ENCODE measurements at regions not wholly inside any gene's neighbourhood (a gene's known extent, or its start where the extent isn't known, plus 50 kb on each side); places are given as distances from the start of the nearest gene placed in this dataset.

- TF ChIP-seq POLR2A (IDR thresholded peaks at IDR 0.05; ENCODE audit: low read depth, low read length) (no peak), RAD21 (IDR thresholded peaks at IDR 0.05; ENCODE audit: low read length) (no peak), MAFK (IDR thresholded peaks at IDR 0.05; ENCODE audit: low read depth, low read length) (no peak), MXI1 (IDR thresholded peaks at IDR 0.05; ENCODE audit: borderline replicate concordance, low read depth, low read length) (no peak), ELK1 (IDR thresholded peaks at IDR 0.05; ENCODE audit: borderline replicate concordance, low read depth, low read length) (no peak), FOS (IDR thresholded peaks at IDR 0.05; ENCODE audit: low read depth, low read length) (no peak), CEBPB (IDR thresholded peaks at IDR 0.05; ENCODE audit: low read depth, low read length) (no peak), CHD1 (IDR thresholded peaks at IDR 0.05; ENCODE audit: low read depth, low read length) (no peak), MAZ (IDR thresholded peaks at IDR 0.05; ENCODE audit: borderline replicate concordance, low read depth, low read length) (no peak), BHLHE40 (IDR thresholded peaks at IDR 0.05; ENCODE audit: low read depth, low read length) (no peak), SMC3 (IDR thresholded peaks at IDR 0.05; ENCODE audit: low read depth, low read length) (no peak)
- TF ChIP-seq, protein P1, sequence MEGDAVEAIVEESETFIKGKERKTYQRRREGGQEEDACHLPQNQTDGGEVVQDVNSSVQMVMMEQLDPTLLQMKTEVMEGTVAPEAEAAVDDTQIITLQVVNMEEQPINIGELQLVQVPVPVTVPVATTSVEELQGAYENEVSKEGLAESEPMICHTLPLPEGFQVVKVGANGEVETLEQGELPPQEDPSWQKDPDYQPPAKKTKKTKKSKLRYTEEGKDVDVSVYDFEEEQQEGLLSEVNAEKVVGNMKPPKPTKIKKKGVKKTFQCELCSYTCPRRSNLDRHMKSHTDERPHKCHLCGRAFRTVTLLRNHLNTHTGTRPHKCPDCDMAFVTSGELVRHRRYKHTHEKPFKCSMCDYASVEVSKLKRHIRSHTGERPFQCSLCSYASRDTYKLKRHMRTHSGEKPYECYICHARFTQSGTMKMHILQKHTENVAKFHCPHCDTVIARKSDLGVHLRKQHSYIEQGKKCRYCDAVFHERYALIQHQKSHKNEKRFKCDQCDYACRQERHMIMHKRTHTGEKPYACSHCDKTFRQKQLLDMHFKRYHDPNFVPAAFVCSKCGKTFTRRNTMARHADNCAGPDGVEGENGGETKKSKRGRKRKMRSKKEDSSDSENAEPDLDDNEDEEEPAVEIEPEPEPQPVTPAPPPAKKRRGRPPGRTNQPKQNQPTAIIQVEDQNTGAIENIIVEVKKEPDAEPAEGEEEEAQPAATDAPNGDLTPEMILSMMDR (conservative IDR thresholded peaks at IDR 0.05; ENCODE audit: low read depth, low read length): no peak
- TF ChIP-seq, protein P2, sequence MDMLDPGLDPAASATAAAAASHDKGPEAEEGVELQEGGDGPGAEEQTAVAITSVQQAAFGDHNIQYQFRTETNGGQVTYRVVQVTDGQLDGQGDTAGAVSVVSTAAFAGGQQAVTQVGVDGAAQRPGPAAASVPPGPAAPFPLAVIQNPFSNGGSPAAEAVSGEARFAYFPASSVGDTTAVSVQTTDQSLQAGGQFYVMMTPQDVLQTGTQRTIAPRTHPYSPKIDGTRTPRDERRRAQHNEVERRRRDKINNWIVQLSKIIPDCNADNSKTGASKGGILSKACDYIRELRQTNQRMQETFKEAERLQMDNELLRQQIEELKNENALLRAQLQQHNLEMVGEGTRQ (IDR thresholded peaks at IDR 0.05; ENCODE audit: low read depth, low read length): no peak
Observed at GRCh38 chr2:156673333-156673615, 237.1 kb downstream of the GPD2 start.

Data from IMR-90 (cell line).